Activated naive CD8-positive, alpha-beta T cell treated with anti-CD3 and anti-CD28 coated beads for 36 hours (primary cell): ENCODE measurements at regions not wholly inside any gene's neighbourhood (a gene's known extent, or its start where the extent isn't known, plus 50 kb on each side); places are given as distances from the start of the nearest gene placed in this dataset.

Experiments
- DNase-seq: peaks from one replicate; pipeline ENCODE4 v3.0.0; 2021
- H3K27ac Mint-ChIP-seq: one replicate; pipeline ENCODE4 v1.8.0; 2022; ENCODE audit warnings: mild to moderate bottlenecking, moderate library complexity, mixed read lengths
- H3K27me3 Mint-ChIP-seq: one replicate; pipeline ENCODE4 v1.8.0; 2022; ENCODE audit warnings: mild to moderate bottlenecking, mixed read lengths
- H3K36me3 Mint-ChIP-seq: one replicate; pipeline ENCODE4 v1.8.0; 2021; ENCODE audit warnings: mild to moderate bottlenecking, mixed read lengths
- H3K4me1 Mint-ChIP-seq: one replicate; pipeline ENCODE4 v1.8.0; 2021; ENCODE audit warnings: mixed read lengths
- H3K4me3 Mint-ChIP-seq: one replicate; pipeline ENCODE4 v1.8.0; 2022; ENCODE audit warnings: mild to moderate bottlenecking, moderate library complexity, mixed read lengths
- H3K9me3 Mint-ChIP-seq: one replicate; pipeline ENCODE4 v1.8.0; 2022; ENCODE audit warnings: mixed read lengths

DNA sequence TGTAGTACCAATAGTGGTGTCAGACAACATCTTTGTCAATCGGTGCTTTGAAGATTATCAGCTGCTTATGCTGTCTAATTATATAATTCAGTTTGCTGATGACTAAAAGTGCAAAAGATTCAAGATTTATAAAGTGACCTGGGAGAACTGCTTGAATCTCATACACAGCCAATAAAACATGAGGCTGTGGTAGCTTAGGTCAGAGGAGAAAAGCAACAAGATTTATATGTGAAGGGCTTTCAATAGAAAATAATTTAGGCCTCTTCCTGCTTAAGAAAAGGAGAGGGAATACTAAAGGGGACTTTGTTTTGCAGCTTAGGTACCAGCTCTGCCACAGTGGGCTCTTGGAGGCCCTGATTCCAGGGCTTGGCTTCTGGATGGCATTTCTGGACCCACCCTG is 111.0 kb upstream of the MAD2L1 start:
- H3K27me3 Mint-ChIP-seq, result peaks cover 19% of the 10 kb centered on the region

GRCh38 chr4:120175272-120175671 is 108.6 kb upstream of the MAD2L1 start:
- H3K4me3 Mint-ChIP-seq, result no peak overlapping the region

More for the DNA sequence above, 111.0 kb upstream of the MAD2L1 start:
- H3K27ac Mint-ChIP-seq, result no peak overlapping the region
- H3K4me1 Mint-ChIP-seq, result no peaks in the 10 kb centered on the region
- H3K9me3 Mint-ChIP-seq, result peaks cover 2% of the 10 kb centered on the region
- no peak for DNase-seq
- no peak overlapping the region for H3K4me3 Mint-ChIP-seq
- no peaks in the 10 kb centered on the region for H3K36me3 Mint-ChIP-seq

GRCh38 chr4:120163895-120164294 is 97.2 kb upstream of the MAD2L1 start:
- Mint-ChIP-seq H3K36me3 (no peaks in the 10 kb centered on the region), H3K27ac (no peak overlapping the region), H3K27me3 (no peaks in the 10 kb centered on the region), H3K4me1 (no peaks in the 10 kb centered on the region), H3K4me3 (no peak overlapping the region), H3K9me3 (no peaks in the 10 kb centered on the region)
- DNase-seq, result no peak

More at GRCh38 chr4:120175272-120175671, 108.6 kb upstream of the MAD2L1 start:
- no peaks in the 10 kb centered on the region for H3K36me3 Mint-ChIP-seq
- H3K9me3 Mint-ChIP-seq, result no peaks in the 10 kb centered on the region
- H3K4me1 Mint-ChIP-seq, result no peaks in the 10 kb centered on the region
- no peak for DNase-seq
- H3K27me3 Mint-ChIP-seq, result peaks cover 14% of the 10 kb centered on the region
- no peak overlapping the region for H3K27ac Mint-ChIP-seq

GRCh38 chr4:120158841-120159463 is 92.3 kb upstream of the MAD2L1 start:
- Mint-ChIP-seq H3K9me3 (no peaks in the 10 kb centered on the region), H3K4me1 (no peaks in the 10 kb centered on the region), H3K27me3 (no peaks in the 10 kb centered on the region), H3K4me3 (no peak overlapping the region), H3K27ac (no peak overlapping the region), H3K36me3 (no peaks in the 10 kb centered on the region)
- DNase-seq, result no peak

- Mint-ChIP-seq H3K4me1 (no peaks in the 10 kb centered on the region), H3K9me3 (no peaks in the 10 kb centered on the region), H3K36me3 (no peaks in the 10 kb centered on the region), H3K27ac (no peak overlapping the region), H3K4me3 (no peak overlapping the region), H3K27me3 (no peaks in the 10 kb centered on the region)
- DNase-seq, result no peak
Measured at GRCh38 chr4:120158046-120158445, 91.4 kb upstream of the MAD2L1 start.

GRCh38 chr4:120156120-120156718 is 89.6 kb upstream of the MAD2L1 start:
- H3K27ac Mint-ChIP-seq, result no peak overlapping the region
- H3K4me3 Mint-ChIP-seq, result no peak overlapping the region
- H3K9me3 Mint-ChIP-seq, result no peaks in the 10 kb centered on the region
- no peak for DNase-seq
- H3K27me3 Mint-ChIP-seq, result no peaks in the 10 kb centered on the region
- no peaks in the 10 kb centered on the region for H3K4me1 Mint-ChIP-seq
- H3K36me3 Mint-ChIP-seq, result no peaks in the 10 kb centered on the region

DNA sequence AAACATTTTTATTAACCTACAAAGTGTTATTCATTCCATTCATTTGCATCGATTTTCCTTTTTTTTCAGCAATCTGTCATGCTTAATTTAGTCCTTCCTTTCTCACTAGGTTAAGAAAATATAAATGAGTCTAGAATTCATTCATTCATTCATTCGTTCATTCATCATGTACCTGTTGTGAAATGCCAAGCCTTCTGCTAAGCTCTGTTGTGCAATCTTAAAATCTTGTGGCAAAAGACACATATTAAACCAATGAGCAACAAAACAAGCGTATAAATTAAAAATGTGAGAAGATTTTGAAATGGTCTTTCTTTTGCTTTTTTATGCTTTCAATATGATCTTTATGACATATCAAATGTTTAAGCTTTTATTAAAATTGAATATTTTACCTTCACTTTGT is 88.6 kb upstream of the MAD2L1 start:
- no peak overlapping the region for H3K27ac Mint-ChIP-seq
- no peaks in the 10 kb centered on the region for H3K9me3 Mint-ChIP-seq
- no peak overlapping the region for H3K4me3 Mint-ChIP-seq
- no peak for DNase-seq
- H3K27me3 Mint-ChIP-seq, result no peaks in the 10 kb centered on the region
- H3K4me1 Mint-ChIP-seq, result no peaks in the 10 kb centered on the region
- H3K36me3 Mint-ChIP-seq, result no peaks in the 10 kb centered on the region

DNA sequence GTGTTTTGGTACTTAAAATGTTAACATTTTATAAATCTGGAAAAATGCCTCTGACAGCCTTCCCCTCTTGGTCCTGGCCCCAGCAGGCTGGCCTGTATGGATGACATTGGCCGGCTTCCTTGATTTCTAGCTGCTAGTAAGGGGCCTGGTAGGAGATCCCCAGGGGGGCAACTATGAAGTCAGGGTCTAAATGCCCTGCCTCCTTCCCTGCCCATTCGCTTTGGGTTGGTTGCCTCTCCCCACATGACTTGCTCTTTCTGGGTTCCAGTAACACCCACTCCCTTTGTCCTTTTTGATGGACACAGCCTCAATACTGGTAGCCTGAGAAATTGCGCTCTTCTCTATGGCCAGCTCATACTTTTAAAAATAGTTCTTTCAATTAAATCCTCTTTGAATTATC is 78.0 kb upstream of the MAD2L1 start:
- Mint-ChIP-seq H3K9me3 (no peaks in the 10 kb centered on the region), H3K27me3 (no peaks in the 10 kb centered on the region), H3K27ac (no peak overlapping the region)

DNA sequence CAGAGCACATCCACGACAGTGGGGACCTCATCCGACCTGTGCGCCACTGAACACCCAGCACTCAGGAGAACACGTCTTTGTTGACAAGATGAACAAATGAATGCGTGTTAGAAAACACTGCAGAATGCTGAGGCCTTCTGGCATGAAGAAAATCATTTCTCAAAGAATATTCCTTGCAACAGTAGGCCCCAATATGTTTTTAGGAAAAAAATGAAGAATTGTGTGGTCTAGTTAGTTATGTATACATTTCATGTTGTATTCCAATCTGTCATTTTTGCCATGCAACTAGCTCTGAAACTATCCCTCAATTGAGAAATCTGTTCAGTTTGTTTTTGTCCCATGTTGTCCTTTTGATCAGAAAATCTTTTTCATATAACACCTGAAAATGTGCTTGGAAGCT is 77.4 kb upstream of the MAD2L1 start:
- Mint-ChIP-seq H3K4me1 (no peaks in the 10 kb centered on the region), H3K9me3 (no peaks in the 10 kb centered on the region), H3K27me3 (no peaks in the 10 kb centered on the region), H3K27ac (no peak overlapping the region), H3K4me3 (no peak overlapping the region), H3K36me3 (no peaks in the 10 kb centered on the region)
- DNase-seq, result no peak

More for the DNA sequence above, 78.0 kb upstream of the MAD2L1 start:
- no peaks in the 10 kb centered on the region for H3K36me3 Mint-ChIP-seq
- H3K4me3 Mint-ChIP-seq, result no peak overlapping the region
- no peaks in the 10 kb centered on the region for H3K4me1 Mint-ChIP-seq
- no peak for DNase-seq

DNA sequence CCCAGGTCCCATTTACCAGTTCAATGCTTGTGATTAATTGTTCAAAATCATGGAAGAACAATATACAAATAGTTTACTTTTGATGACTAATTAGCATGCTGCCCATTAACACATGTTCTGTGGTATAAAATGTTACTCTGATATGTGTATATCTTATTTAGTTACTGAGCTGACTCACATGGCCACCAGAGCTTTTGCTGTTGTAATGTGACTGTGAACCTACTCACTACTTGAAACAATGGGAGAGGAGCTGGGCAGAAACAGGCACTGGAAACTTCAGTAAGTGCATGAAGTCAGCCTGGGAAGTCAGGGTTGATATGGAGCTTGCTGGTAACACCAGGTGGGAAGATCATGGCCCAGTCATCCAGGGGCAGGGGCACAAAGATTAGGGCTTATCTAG is 72.7 kb upstream of the MAD2L1 start:
- H3K27me3 Mint-ChIP-seq, result peaks cover 3% of the 10 kb centered on the region
- H3K27ac Mint-ChIP-seq, result no peak overlapping the region
- H3K36me3 Mint-ChIP-seq, result no peaks in the 10 kb centered on the region
- no peaks in the 10 kb centered on the region for H3K4me1 Mint-ChIP-seq
- H3K4me3 Mint-ChIP-seq, result no peak overlapping the region
- no peak for DNase-seq
- H3K9me3 Mint-ChIP-seq, result no peaks in the 10 kb centered on the region

- DNase-seq, result no peak
- no peaks in the 10 kb centered on the region for H3K4me1 Mint-ChIP-seq
- no peaks in the 10 kb centered on the region for H3K36me3 Mint-ChIP-seq
- no peaks in the 10 kb centered on the region for H3K9me3 Mint-ChIP-seq
- H3K27ac Mint-ChIP-seq, result no peak overlapping the region
- no peak overlapping the region for H3K4me3 Mint-ChIP-seq
- peaks cover 3% of the 10 kb centered on the region for H3K27me3 Mint-ChIP-seq
Measured at GRCh38 chr4:120132935-120133334, 66.3 kb upstream of the MAD2L1 start.

- H3K27ac Mint-ChIP-seq, result no peak overlapping the region
- no peaks in the 10 kb centered on the region for H3K36me3 Mint-ChIP-seq
- peaks cover 3% of the 10 kb centered on the region for H3K27me3 Mint-ChIP-seq
- H3K9me3 Mint-ChIP-seq, result peaks cover under 1% of the 10 kb centered on the region
- H3K4me3 Mint-ChIP-seq, result no peak overlapping the region
- H3K4me1 Mint-ChIP-seq, result no peaks in the 10 kb centered on the region
- no peak for DNase-seq
Measured at GRCh38 chr4:120130786-120131185, 64.1 kb upstream of the MAD2L1 start.
